Muscle of back (tissue), 3 donors: ENCODE measurements at regions not wholly inside any gene's neighbourhood (a gene's known extent, or its start where the extent isn't known, plus 50 kb on each side); places are given as distances from the start of the nearest gene placed in this dataset.
"Not testable (repeated sequence)": the region's sequence is repeated elsewhere in the genome, so short reads cannot be mapped to it uniquely, and the experiment has no call there.

Experiments used
- DNase-seq, 3 donors: peaks; one replicate each; pipeline versions ENCODE4 v3.0.0 to v3.0.0-alpha.2; 2013

- no peak for DNase-seq
Observed at GRCh38 chr4:103415801-103416200, 217.7 kb upstream of the CENPE start.

- not testable (repeated sequence) for DNase-seq
Observed at GRCh38 chr4:103412646-103413045, 214.5 kb upstream of the CENPE start.

GRCh38 chr4:103410386-103410785 is 212.2 kb upstream of the CENPE start:
- DNase-seq: peak; percentile 1 to 36 (median 13)

GRCh38 chr4:103405415-103405814 is 207.3 kb upstream of the CENPE start:
- DNase-seq: no peak

GRCh38 chr4:103403619-103404018 is 205.5 kb upstream of the CENPE start:
- DNase-seq: no peak

- no peak for DNase-seq
Observed at GRCh38 chr4:103402198-103402597, 204.1 kb upstream of the CENPE start.

- no peak for DNase-seq
Observed at GRCh38 chr4:103400405-103400804, 202.3 kb upstream of the CENPE start.

- DNase-seq: no peak
Observed at GRCh38 chr4:103397541-103397940, 199.4 kb upstream of the CENPE start.

GRCh38 chr4:103387508-103388011 is 189.4 kb upstream of the CENPE start:
- not testable (repeated sequence) for DNase-seq

- DNase-seq: not testable (repeated sequence)
Observed at GRCh38 chr4:103385565-103385964, 187.4 kb upstream of the CENPE start.

- DNase-seq: no peak
Observed at GRCh38 chr4:103375278-103375677, 177.1 kb upstream of the CENPE start.

GRCh38 chr4:103374758-103375157 is 176.6 kb upstream of the CENPE start:
- no peak for DNase-seq

- no peak for DNase-seq
Observed at GRCh38 chr4:103374306-103374705, 176.2 kb upstream of the CENPE start.

- no peak for DNase-seq
Observed at GRCh38 chr4:103372002-103372558, 173.9 kb upstream of the CENPE start.

GRCh38 chr4:103370336-103370735 is 172.2 kb upstream of the CENPE start:
- no peak for DNase-seq

- DNase-seq: peak in 2 of 3 donors; percentile 0 to 20
Observed at GRCh38 chr4:103365285-103365684, 167.1 kb upstream of the CENPE start.

- DNase-seq: no peak
Observed at GRCh38 chr4:103364083-103364482, 165.9 kb upstream of the CENPE start.

GRCh38 chr4:103361926-103362325 is 163.8 kb upstream of the CENPE start:
- no peak for DNase-seq

- no peak for DNase-seq
Observed at GRCh38 chr4:103359900-103360299, 161.8 kb upstream of the CENPE start.

- DNase-seq: no peak
Observed at GRCh38 chr4:103354006-103354405, 155.9 kb upstream of the CENPE start.

GRCh38 chr4:103329642-103330041 is 131.5 kb upstream of the CENPE start:
- DNase-seq: no peak

- DNase-seq: no peak
Observed at GRCh38 chr4:103324811-103325210, 126.7 kb upstream of the CENPE start.

GRCh38 chr4:103318327-103318726 is 120.2 kb upstream of the CENPE start:
- no peak for DNase-seq

- no peak for DNase-seq
Observed at GRCh38 chr4:103308248-103308561, 110.1 kb upstream of the CENPE start.
